ENCODE measurements at regions not wholly inside any gene's neighbourhood (a gene's known extent, or its start where the extent isn't known, plus 50 kb on each side); places are given as distances from the start of the nearest gene placed in this dataset.
A peak's percentile ranks its signal among the peaks of the same experiment; 100 is the strongest.

DNA sequence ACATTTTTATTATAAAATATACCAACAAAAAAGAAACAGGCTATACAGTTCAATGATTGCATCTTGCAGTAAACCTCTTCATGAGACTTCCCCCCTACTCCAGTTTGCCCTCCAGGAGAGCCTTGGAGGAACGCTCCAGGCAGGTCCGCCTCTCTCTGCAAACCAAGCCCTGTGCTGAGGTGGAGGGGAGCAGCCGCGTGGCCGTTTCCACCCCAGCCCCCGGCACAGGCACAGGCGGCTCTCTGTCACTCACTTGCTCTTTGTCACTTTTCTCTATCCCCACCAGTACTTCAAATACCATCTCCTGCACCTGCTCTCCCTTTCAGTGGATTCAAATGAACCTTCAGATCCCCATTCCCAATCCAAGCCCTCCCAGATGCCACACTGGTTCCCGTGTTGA is 479.9 kb downstream of the OCA2 start:
- TF ChIP-seq, protein P1, sequence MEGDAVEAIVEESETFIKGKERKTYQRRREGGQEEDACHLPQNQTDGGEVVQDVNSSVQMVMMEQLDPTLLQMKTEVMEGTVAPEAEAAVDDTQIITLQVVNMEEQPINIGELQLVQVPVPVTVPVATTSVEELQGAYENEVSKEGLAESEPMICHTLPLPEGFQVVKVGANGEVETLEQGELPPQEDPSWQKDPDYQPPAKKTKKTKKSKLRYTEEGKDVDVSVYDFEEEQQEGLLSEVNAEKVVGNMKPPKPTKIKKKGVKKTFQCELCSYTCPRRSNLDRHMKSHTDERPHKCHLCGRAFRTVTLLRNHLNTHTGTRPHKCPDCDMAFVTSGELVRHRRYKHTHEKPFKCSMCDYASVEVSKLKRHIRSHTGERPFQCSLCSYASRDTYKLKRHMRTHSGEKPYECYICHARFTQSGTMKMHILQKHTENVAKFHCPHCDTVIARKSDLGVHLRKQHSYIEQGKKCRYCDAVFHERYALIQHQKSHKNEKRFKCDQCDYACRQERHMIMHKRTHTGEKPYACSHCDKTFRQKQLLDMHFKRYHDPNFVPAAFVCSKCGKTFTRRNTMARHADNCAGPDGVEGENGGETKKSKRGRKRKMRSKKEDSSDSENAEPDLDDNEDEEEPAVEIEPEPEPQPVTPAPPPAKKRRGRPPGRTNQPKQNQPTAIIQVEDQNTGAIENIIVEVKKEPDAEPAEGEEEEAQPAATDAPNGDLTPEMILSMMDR (IDR thresholded peaks at IDR 0.05) = no peak
- H3K36me3 Mint-ChIP-seq (ENCODE audit: low read depth) = no peaks in the 10 kb centered on the region
- peaks cover 2% of the 10 kb centered on the region; the same call in 1 of the 2 replicates for H3K27me3 Mint-ChIP-seq (ENCODE audit: insufficient read depth)
- no peaks in the 10 kb centered on the region for H3K4me1 Mint-ChIP-seq (ENCODE audit: low read depth)
- H3K27ac Mint-ChIP-seq = no peak overlapping the region
- no peak for DNase-seq
- H3K9me3 Mint-ChIP-seq = peaks cover 45% of the 10 kb centered on the region; the same call in 1 of the 2 replicates
- H3K4me3 Mint-ChIP-seq = no peak overlapping the region

DNA sequence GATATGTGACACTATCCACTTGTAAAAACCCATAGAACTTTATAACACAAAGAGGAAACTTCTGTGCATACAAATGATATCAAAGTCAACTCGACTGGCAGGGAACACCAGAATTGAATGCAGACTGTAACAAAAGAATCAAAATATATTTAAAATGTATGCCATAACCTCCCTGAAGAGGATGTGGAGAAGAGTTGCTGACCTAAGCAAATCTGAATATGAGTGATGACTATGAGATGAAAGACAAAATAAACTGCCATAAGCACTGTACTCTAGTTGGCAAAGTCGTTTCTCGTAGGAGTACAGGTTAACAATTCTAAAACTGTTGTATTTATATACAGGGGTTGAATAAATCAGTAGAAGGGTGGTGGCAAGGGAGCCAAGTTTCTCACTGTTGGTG is 482.1 kb downstream of the OCA2 start:
- Mint-ChIP-seq H3K4me1 (ENCODE audit: low read depth) (no peaks in the 10 kb centered on the region), H3K4me3 (no peak overlapping the region), H3K9me3 (peaks cover 31% of the 10 kb centered on the region; the same call in 1 of the 2 replicates), H3K27me3 (ENCODE audit: insufficient read depth) (no peaks in the 10 kb centered on the region; the same call in 1 of the 2 replicates), H3K36me3 (ENCODE audit: low read depth) (no peaks in the 10 kb centered on the region), H3K27ac (no peak overlapping the region)
- no peak for DNase-seq
- TF ChIP-seq, protein P1 (IDR thresholded peaks at IDR 0.05) = no peak

DNA sequence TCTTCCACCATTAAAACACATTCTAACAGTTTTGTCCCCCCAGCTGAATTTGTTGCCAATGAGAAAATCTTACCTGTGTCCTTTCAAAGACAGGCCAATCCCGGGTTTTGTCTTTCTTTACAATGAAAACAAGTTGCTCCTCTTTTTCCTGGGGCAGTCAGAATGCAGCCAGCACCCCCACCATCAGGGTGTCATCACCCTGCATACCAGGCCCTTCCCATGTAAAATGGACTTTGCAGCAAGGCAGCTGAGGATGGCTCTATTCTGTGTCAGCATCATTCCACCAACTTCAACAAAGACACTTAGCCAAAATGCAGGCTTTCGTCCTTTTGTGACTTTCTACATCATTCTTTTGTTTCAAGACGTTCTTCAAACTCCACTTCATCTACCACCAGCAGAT is 490.9 kb downstream of the OCA2 start:
- no peak overlapping the region for H3K27ac Mint-ChIP-seq
- H3K36me3 Mint-ChIP-seq (ENCODE audit: low read depth) = peaks cover 6% of the 10 kb centered on the region
- peaks cover 2% of the 10 kb centered on the region for H3K27me3 Mint-ChIP-seq (ENCODE audit: insufficient read depth)
- H3K4me1 Mint-ChIP-seq (ENCODE audit: low read depth) = no peaks in the 10 kb centered on the region
- no peak for DNase-seq
- peaks cover 25% of the 10 kb centered on the region for H3K9me3 Mint-ChIP-seq
- TF ChIP-seq, protein P1 (IDR thresholded peaks at IDR 0.05) = 0 out of 2 replicates have a peak, but pooled peaks have one; percentile 8
- H3K4me3 Mint-ChIP-seq = no peak overlapping the region

DNA sequence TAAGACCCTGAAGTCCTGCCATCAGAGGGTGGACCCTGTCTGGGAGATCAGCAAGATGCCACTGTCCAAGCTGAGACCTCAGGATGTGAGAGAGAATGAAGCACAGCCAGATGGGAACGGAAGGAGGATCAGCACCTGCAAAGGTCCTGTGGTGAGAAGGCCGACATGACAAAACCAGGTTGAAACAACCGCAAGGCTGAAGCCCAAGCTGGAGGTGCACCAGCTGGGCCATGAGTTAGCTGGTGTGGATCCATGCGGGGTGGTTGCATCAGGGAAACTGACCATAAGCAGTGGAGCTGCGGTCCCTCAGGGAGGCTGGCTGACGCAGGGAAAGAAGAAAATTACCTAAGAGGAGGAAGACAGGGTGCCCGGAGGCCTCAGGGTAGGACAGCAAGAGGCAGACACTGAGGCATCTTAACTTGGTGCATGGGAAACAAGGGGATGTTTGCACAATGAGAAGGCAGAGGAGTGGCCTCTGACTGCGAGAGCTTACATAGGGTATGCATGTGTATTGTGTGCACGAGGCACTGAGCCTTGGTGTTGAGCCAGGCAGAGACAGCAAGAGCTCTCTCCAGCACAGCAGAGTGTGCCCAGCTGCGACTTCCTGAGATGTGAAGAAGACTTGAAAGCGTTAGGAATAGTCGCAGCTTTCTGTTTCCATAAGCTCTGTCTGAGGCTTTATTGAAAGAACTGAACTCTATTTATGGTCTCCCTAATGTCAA is 497.7 kb downstream of the OCA2 start:
- Mint-ChIP-seq H3K4me3 (no peak overlapping the region), H3K36me3 (ENCODE audit: low read depth) (no peaks in the 10 kb centered on the region)
- DNase-seq = no peak

DNA sequence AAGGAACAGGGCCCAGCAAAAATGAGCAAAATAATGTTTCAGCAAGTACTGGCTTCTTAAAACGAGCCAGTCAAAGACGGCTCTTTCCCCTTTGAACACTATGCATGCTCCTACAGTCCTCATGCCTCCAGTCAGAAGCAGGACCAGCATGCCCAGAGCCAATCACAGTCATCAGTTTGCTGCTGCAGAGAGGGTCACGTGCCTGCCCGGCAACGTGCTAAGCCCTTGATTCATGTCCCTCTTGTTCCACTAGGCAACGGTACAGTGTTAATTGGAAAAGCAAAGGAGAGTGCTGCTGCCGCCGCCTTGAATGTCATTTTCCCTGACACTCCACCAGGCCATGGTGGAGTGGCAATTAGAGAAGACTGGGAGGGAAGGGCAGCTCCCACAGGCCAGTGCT is 500.1 kb downstream of the OCA2 start:
- TF ChIP-seq, protein P1 (IDR thresholded peaks at IDR 0.05) = no peak
- Mint-ChIP-seq H3K9me3 (peaks cover 49% of the 10 kb centered on the region; the same call in 1 of the 2 replicates), H3K4me3 (no peak overlapping the region), H3K27me3 (ENCODE audit: insufficient read depth) (peaks cover 3% of the 10 kb centered on the region), H3K27ac (no peak overlapping the region), H3K4me1 (ENCODE audit: low read depth) (no peaks in the 10 kb centered on the region), H3K36me3 (ENCODE audit: low read depth) (no peaks in the 10 kb centered on the region)
- DNase-seq = no peak

More for the DNA sequence above, 497.7 kb downstream of the OCA2 start:
- H3K4me1 Mint-ChIP-seq (ENCODE audit: low read depth) = no peaks in the 10 kb centered on the region
- H3K27ac Mint-ChIP-seq = no peak overlapping the region
- peaks cover 52% of the 10 kb centered on the region for H3K9me3 Mint-ChIP-seq
- TF ChIP-seq, protein P1 (IDR thresholded peaks at IDR 0.05) = no peak
- H3K27me3 Mint-ChIP-seq (ENCODE audit: insufficient read depth) = peaks cover 3% of the 10 kb centered on the region

Data from HFFc6 (cell line).